ENCODE measurements at regions not wholly inside any gene's neighbourhood (a gene's known extent, or its start where the extent isn't known, plus 50 kb on each side); places are given as distances from the start of the nearest gene placed in this dataset.
"Not testable (repeated sequence)": the region's sequence is repeated elsewhere in the genome, so short reads cannot be mapped to it uniquely, and the experiment has no call there.

- not testable (repeated sequence) for H3K9me3 Mint-ChIP-seq, H3K4me1 Mint-ChIP-seq, H3K36me3 Mint-ChIP-seq, H3K27me3 Mint-ChIP-seq, H3K27ac Mint-ChIP-seq, H3K4me3 Mint-ChIP-seq
Observed at GRCh38 chrX:9410889-9411288, 54.0 kb upstream of the TBL1X start.

DNA sequence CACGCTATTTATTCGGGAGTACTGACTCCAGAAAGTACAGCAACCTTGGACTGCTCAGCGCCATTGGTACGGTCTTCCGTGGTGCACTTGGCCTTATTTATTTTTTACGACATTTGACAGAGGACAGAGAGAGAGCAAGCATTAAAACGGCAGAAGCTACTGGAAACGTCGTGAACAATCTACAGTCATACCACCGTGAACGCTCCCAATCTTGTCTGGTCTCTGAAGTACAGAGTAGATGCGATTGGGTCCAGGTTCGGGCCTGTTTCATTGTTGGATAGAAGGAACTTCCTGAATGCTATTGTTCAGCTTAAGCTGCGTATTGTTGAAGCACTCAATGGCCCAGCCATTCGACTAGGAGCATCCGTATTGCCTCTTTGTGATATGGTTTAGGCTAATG lies 53.2 kb upstream of the TBL1X start:
- H3K27ac Mint-ChIP-seq, H3K27me3 Mint-ChIP-seq, H3K4me1 Mint-ChIP-seq, H3K4me3 Mint-ChIP-seq, H3K9me3 Mint-ChIP-seq, H3K36me3 Mint-ChIP-seq: not testable (repeated sequence)

DNA sequence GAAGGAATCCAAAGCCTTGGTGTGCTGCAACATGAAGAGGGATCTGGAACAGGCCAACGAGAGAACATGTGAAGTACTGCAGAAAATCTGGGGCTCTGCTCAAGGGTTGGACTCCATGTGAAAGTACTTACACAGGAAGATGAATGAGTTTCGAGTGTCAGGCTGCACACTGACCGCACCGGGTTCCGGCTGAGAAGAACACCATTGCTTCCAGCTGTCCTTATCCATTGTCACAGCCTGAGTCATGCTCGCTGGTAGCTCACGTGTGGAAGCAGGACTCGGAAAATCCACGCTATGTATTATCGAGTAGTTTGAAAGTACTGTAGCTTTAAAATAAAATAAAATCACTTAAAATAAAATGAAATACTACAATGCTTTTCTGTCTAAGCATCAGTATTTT lies 50.4 kb upstream of the TBL1X start:
- Mint-ChIP-seq H3K27ac (no peak overlapping the region), H3K4me1 (no peaks in the 10 kb centered on the region), H3K9me3 (no peaks in the 10 kb centered on the region), H3K36me3 (no peaks in the 10 kb centered on the region), H3K4me3 (no peak overlapping the region), H3K27me3 (no peaks in the 10 kb centered on the region)

All from activated naive CD4-positive, alpha-beta T cell treated with anti-CD3 and anti-CD28 coated beads, Interleukin-2, amount 50 U/mL, for 24 hours (primary cell).